Fibroblast of pulmonary artery (primary cell): ENCODE measurements at regions not wholly inside any gene's neighbourhood (a gene's known extent, or its start where the extent isn't known, plus 50 kb on each side); places are given as distances from the start of the nearest gene placed in this dataset.
A peak's percentile ranks its signal among the peaks of the same experiment; 100 is the strongest.

Experiments used
- DNase-seq: peaks from one replicate; pipeline ENCODE4 v3.0.0-alpha.2; 2010; ENCODE audit warnings: low read depth
- H3K4me3 ChIP-seq: replicated peaks from 2 replicates; pipeline ENCODE4 v1.5.1; 2011; ENCODE audit warnings: low read depth, mild to moderate bottlenecking, control low read depth, low read length, moderate library complexity
- CTCF ChIP-seq: IDR thresholded peaks from 2 replicates; pipeline ENCODE4 v1.5.1; 2011; ENCODE audit warnings: mild to moderate bottlenecking, control low read depth, low read length, inconsistent platforms; ENCODE audit errors: missing control alignments

DNA sequence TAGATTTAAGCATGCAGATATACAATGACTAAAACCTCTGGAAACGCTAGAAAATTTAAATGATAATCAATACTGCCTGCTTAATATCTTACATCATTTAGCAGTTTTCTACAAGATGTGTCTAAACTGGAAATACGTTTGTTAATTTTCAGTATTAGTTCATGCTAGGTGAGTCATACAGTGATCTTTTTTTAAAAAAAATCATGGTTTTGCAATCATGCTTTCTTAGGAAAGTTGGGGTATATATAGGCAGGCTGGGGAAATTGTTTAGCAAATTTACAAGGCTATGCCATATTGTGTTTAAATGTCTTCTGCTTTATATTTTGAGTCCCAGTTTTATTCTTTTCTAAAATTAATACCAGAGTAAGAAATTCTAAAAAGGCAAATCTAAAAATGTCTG lies 245.4 kb upstream of the SPRY2 start:
- peak; percentile 60 for DNase-seq
- TF ChIP-seq CTCF: no peak

GRCh38 chr13:80585531-80585930 lies 244.6 kb upstream of the SPRY2 start:
- no peak for TF ChIP-seq CTCF
- no peak overlapping the region for H3K4me3 ChIP-seq
- DNase-seq: no peak

More for the DNA sequence above, 245.4 kb upstream of the SPRY2 start:
- H3K4me3 ChIP-seq: no peak overlapping the region

- no peak overlapping the region for H3K4me3 ChIP-seq
- no peak for TF ChIP-seq CTCF
- DNase-seq: no peak
Measured at GRCh38 chr13:80584785-80585184, 243.9 kb upstream of the SPRY2 start.

GRCh38 chr13:80584306-80584705 lies 243.4 kb upstream of the SPRY2 start:
- no peak overlapping the region for H3K4me3 ChIP-seq
- no peak for TF ChIP-seq CTCF
- DNase-seq: no peak

DNA sequence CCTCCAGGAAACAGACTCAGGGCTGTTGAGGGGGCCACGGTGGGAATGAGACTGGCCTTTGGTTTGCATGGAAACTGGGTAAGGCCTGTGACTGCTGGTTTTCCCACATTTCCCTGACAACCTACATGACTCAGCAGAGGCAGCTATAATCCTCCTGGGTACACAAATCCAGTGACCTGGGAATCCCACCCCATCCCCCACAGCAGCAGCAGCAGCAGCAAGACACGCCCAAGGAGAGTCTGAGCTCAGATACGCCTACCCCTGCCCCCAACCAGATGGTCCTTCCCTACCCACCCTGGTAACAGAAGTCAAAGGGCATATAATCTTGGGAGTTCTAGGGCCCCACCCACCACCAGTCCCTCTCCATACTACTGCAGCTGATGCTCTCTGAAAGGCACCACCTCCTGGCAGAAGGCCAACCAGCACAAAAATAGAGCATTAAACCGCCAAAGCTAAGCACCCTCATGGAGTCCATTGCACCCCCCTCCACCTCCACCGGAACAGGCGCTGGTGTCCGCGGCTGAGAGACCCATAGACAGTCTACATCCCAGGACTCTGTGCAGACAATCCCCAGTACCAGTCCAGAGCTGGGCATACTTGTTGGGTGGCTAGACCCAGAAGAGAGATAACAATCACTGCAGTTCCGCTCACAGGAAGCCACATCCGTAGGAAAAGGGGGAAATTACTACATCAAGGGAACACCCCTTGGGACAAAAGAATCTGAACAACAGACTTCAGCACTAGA lies 237.2 kb upstream of the SPRY2 start:
- no peak overlapping the region for H3K4me3 ChIP-seq
- no peak for TF ChIP-seq CTCF
- DNase-seq: no peak

- no peak for TF ChIP-seq CTCF
- no peak overlapping the region for H3K4me3 ChIP-seq
Measured at GRCh38 chr13:80577285-80577684, 236.4 kb upstream of the SPRY2 start.

More at GRCh38 chr13:80577285-80577684, 236.4 kb upstream of the SPRY2 start:
- DNase-seq: no peak
